ENCODE measurements at regions not wholly inside any gene's neighbourhood (a gene's known extent, or its start where the extent isn't known, plus 50 kb on each side); places are given as distances from the start of the nearest gene placed in this dataset.
"Not testable (repeated sequence)": the region's sequence is repeated elsewhere in the genome, so short reads cannot be mapped to it uniquely, and the experiment has no call there.

GRCh38 chr18:78431606-78432005 is 548.0 kb upstream of the SALL3 start:
- Histone ChIP-seq H3K36me3 (ENCODE audit: insufficient read depth, low read length, poor library complexity, severe bottlenecking) (no peaks in the 10 kb centered on the region), H3K27ac (ENCODE audit: low read depth, low read length, poor library complexity, severe bottlenecking) (no peak overlapping the region), H3K4me1 (ENCODE audit: insufficient read depth, low read length, poor library complexity, severe bottlenecking) (no peaks in the 10 kb centered on the region), H3K4me3 (ENCODE audit: low read depth, low read length, poor library complexity, severe bottlenecking) (no peak overlapping the region), H3K27me3 (replicated peaks; ENCODE audit: insufficient read depth, low read depth, low read length, poor library complexity) (no peaks in the 10 kb centered on the region), H3K9me3 (ENCODE audit: low read depth, low read length, poor library complexity, severe bottlenecking) (peaks cover 26% of the 10 kb centered on the region)
- no peak for TF ChIP-seq EZH2 (IDR thresholded peaks at IDR 0.05; ENCODE audit: borderline replicate concordance, low read depth, low read length, poor library complexity, severe bottlenecking)
- TF ChIP-seq, protein P1, sequence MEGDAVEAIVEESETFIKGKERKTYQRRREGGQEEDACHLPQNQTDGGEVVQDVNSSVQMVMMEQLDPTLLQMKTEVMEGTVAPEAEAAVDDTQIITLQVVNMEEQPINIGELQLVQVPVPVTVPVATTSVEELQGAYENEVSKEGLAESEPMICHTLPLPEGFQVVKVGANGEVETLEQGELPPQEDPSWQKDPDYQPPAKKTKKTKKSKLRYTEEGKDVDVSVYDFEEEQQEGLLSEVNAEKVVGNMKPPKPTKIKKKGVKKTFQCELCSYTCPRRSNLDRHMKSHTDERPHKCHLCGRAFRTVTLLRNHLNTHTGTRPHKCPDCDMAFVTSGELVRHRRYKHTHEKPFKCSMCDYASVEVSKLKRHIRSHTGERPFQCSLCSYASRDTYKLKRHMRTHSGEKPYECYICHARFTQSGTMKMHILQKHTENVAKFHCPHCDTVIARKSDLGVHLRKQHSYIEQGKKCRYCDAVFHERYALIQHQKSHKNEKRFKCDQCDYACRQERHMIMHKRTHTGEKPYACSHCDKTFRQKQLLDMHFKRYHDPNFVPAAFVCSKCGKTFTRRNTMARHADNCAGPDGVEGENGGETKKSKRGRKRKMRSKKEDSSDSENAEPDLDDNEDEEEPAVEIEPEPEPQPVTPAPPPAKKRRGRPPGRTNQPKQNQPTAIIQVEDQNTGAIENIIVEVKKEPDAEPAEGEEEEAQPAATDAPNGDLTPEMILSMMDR (conservative IDR thresholded peaks at IDR 0.05; ENCODE audit: low read depth, low read length): no peak
- POLR2A ChIA-PET (ENCODE audit: low non-redundant PET): no interaction called here
- no TSS peak for BruUV-seq (replicated peaks)
- intact Hi-C loops (cut with micrococcal nuclease; ENCODE audit: unreplicated experiment): no loop called here
- DNase-seq (ENCODE audit: low spot score): no peak
- CTCF ChIA-PET: no interaction called here

DNA sequence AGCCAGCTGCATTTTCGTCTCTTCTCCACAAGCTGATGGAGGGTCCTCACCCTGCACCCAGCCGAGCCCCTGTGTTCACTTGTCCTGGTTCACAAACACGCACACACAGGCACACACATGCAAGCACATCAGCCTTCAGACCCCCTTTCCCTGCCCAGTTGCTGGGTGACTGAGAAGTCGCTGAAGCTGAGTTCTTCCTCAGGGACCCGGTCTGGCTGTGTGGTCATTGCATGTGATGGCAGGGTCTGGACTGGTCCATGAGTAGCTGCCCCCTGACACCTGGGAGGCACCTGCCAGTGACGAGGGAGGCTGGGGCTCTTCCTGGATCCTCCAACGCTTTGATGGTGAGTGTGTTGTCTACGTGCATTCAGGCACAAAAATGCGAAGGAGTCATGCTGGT is 546.1 kb upstream of the SALL3 start:
- intact Hi-C loops (cut with micrococcal nuclease; ENCODE audit: unreplicated experiment): no loop called here
- DNase-seq (ENCODE audit: low spot score): no peak
- BruUV-seq (replicated peaks): no TSS peak

DNA sequence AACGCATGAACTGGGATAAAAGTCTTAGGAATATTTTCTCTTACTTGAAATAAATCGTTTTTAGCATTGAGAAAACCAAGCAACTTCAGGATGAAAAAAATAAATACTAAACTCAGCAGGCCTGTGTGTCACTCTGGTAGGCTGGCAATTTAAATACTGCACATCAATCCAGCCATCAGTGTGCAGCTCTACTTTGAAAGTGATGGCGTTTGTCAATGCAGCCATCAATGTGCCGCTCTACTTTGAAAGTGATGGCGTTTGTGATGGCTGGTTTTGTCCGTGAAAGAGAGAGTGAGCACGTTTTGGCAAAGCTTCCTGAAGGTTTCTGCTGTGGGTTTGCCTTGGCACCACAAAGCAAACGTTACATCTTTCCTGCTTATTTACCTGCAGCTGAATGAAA is 543.5 kb upstream of the SALL3 start:
- TF ChIP-seq, protein P1 (conservative IDR thresholded peaks at IDR 0.05; ENCODE audit: low read depth, low read length): no peak
- no peak for TF ChIP-seq EZH2 (IDR thresholded peaks at IDR 0.05; ENCODE audit: borderline replicate concordance, low read depth, low read length, poor library complexity, severe bottlenecking)
- CTCF ChIA-PET: no interaction called here
- no peak for DNase-seq (ENCODE audit: low spot score)
- no TSS peak for BruUV-seq (replicated peaks)
- intact Hi-C loops (cut with micrococcal nuclease; ENCODE audit: unreplicated experiment): no loop called here
- H3K36me3 ChIP-seq (ENCODE audit: insufficient read depth, low read length, poor library complexity, severe bottlenecking): no peaks in the 10 kb centered on the region
- H3K4me3 ChIP-seq (ENCODE audit: low read depth, low read length, poor library complexity, severe bottlenecking): no peak overlapping the region
- no peaks in the 10 kb centered on the region for H3K27me3 ChIP-seq (replicated peaks; ENCODE audit: insufficient read depth, low read depth, low read length, poor library complexity)
- POLR2A ChIA-PET (ENCODE audit: low non-redundant PET): no interaction called here
- peaks cover 22% of the 10 kb centered on the region for H3K9me3 ChIP-seq (ENCODE audit: low read depth, low read length, poor library complexity, severe bottlenecking)
- no peaks in the 10 kb centered on the region for H3K4me1 ChIP-seq (ENCODE audit: insufficient read depth, low read length, poor library complexity, severe bottlenecking)
- no peak overlapping the region for H3K27ac ChIP-seq (ENCODE audit: low read depth, low read length, poor library complexity, severe bottlenecking)

More for the DNA sequence above, 546.1 kb upstream of the SALL3 start:
- ChIA-PET CTCF (no interaction called here), POLR2A (ENCODE audit: low non-redundant PET) (no interaction called here)
- H3K4me1 ChIP-seq (ENCODE audit: insufficient read depth, low read length, poor library complexity, severe bottlenecking): no peaks in the 10 kb centered on the region
- TF ChIP-seq, protein P1 (conservative IDR thresholded peaks at IDR 0.05; ENCODE audit: low read depth, low read length): no peak
- TF ChIP-seq EZH2 (IDR thresholded peaks at IDR 0.05; ENCODE audit: borderline replicate concordance, low read depth, low read length, poor library complexity, severe bottlenecking): no peak
- H3K36me3 ChIP-seq (ENCODE audit: insufficient read depth, low read length, poor library complexity, severe bottlenecking): no peaks in the 10 kb centered on the region
- H3K4me3 ChIP-seq (ENCODE audit: low read depth, low read length, poor library complexity, severe bottlenecking): no peak overlapping the region
- H3K27ac ChIP-seq (ENCODE audit: low read depth, low read length, poor library complexity, severe bottlenecking): no peak overlapping the region
- H3K9me3 ChIP-seq (ENCODE audit: low read depth, low read length, poor library complexity, severe bottlenecking): peaks cover 24% of the 10 kb centered on the region
- H3K27me3 ChIP-seq (replicated peaks; ENCODE audit: insufficient read depth, low read depth, low read length, poor library complexity): no peaks in the 10 kb centered on the region

GRCh38 chr18:78438235-78438634 is 541.4 kb upstream of the SALL3 start:
- BruUV-seq (replicated peaks); DNase-seq (ENCODE audit: low spot score); H3K4me1 ChIP-seq (ENCODE audit: insufficient read depth, low read length, poor library complexity, severe bottlenecking); H3K27me3 ChIP-seq (replicated peaks; ENCODE audit: insufficient read depth, low read depth, low read length, poor library complexity); H3K36me3 ChIP-seq (ENCODE audit: insufficient read depth, low read length, poor library complexity, severe bottlenecking); H3K4me3 ChIP-seq (ENCODE audit: low read depth, low read length, poor library complexity, severe bottlenecking); CTCF ChIA-PET; H3K27ac ChIP-seq (ENCODE audit: low read depth, low read length, poor library complexity, severe bottlenecking); intact Hi-C loops (cut with micrococcal nuclease; ENCODE audit: unreplicated experiment); POLR2A ChIA-PET (ENCODE audit: low non-redundant PET): not testable (repeated sequence)
- H3K9me3 ChIP-seq (ENCODE audit: low read depth, low read length, poor library complexity, severe bottlenecking): peaks cover 22% of the 10 kb centered on the region
